H9 (cell line): ENCODE measurements at regions not wholly inside any gene's neighbourhood (a gene's known extent, or its start where the extent isn't known, plus 50 kb on each side); places are given as distances from the start of the nearest gene placed in this dataset.
A peak's percentile ranks its signal among the peaks of the same experiment; 100 is the strongest.

ENCODE experiments used
- DNase-seq: peaks from one replicate; pipeline ENCODE4 v3.0.0-alpha.2; 2017
- H2AFZ ChIP-seq: one replicate; pipeline ENCODE4 v1.6.1; 2013; ENCODE audit warnings: mild to moderate bottlenecking, low read length, control low read depth, moderate library complexity
- H2AK5ac ChIP-seq: 2 replicates; pipeline ENCODE4 v1.6.1; 2013; ENCODE audit warnings: low read length, control low read depth, mixed read lengths; ENCODE audit not compliant: insufficient read length
- H2BK120ac ChIP-seq: one replicate; pipeline ENCODE4 v1.6.1; 2013; ENCODE audit warnings: low read depth, mild to moderate bottlenecking, low read length, control low read depth, inconsistent platforms; ENCODE audit not compliant: poor library complexity, severe bottlenecking
- H2BK12ac ChIP-seq: 2 replicates; pipeline ENCODE4 v1.6.1; 2013; ENCODE audit warnings: low read length, control low read depth, mixed read lengths, low read depth; ENCODE audit not compliant: insufficient read length
- H2BK15ac ChIP-seq: 2 replicates; pipeline ENCODE4 v1.6.1; 2013; ENCODE audit warnings: low read depth, low read length, control low read depth
- H2BK20ac ChIP-seq: one replicate; pipeline ENCODE4 v1.6.1; 2013; ENCODE audit warnings: low read depth, mild to moderate bottlenecking, low read length, control low read depth, inconsistent platforms; ENCODE audit not compliant: poor library complexity, severe bottlenecking
- H2BK5ac ChIP-seq: 2 replicates; pipeline ENCODE4 v1.6.1; 2013; ENCODE audit warnings: low read length, control low read depth, mixed read lengths; ENCODE audit not compliant: insufficient read length
- H3K14ac ChIP-seq: 2 replicates; pipeline ENCODE4 v1.6.1; 2013; ENCODE audit warnings: low read length, control low read depth; ENCODE audit not compliant: insufficient read depth
- H3K18ac ChIP-seq: 2 replicates; pipeline ENCODE4 v1.6.1; 2013; ENCODE audit warnings: low read depth, mild to moderate bottlenecking, mixed read lengths, low read length, control low read depth; ENCODE audit not compliant: insufficient read length
- H3K23ac ChIP-seq: 2 replicates; pipeline ENCODE4 v1.6.1; 2013; ENCODE audit warnings: low read length, control low read depth, mixed read lengths, low read depth; ENCODE audit not compliant: insufficient read length
- H3K23me2 ChIP-seq: 2 replicates; pipeline ENCODE4 v1.6.1; 2013; ENCODE audit warnings: low read depth, mild to moderate bottlenecking, mixed read lengths, low read length, control low read depth; ENCODE audit not compliant: insufficient read length, poor library complexity, severe bottlenecking
- H3K27ac ChIP-seq: 2 replicates; pipeline ENCODE4 v1.5.1; 2013; ENCODE audit warnings: low read length, control low read depth, mixed read lengths, low read depth; ENCODE audit not compliant: insufficient read length
- H3K27me3 ChIP-seq: 2 replicates; pipeline ENCODE4 v1.6.1; 2013; ENCODE audit warnings: low read length, control low read depth, inconsistent platforms; ENCODE audit not compliant: insufficient read depth
- H3K4ac ChIP-seq: 2 replicates; pipeline ENCODE4 v1.6.1; 2013; ENCODE audit warnings: low read depth, mild to moderate bottlenecking, control low read depth, inconsistent platforms, low read length, moderate library complexity
- H3K4me1 ChIP-seq: 2 replicates; pipeline ENCODE4 v1.6.1; 2013; ENCODE audit warnings: low read length, control low read depth, inconsistent platforms; ENCODE audit not compliant: insufficient read depth
- H3K4me2 ChIP-seq: 2 replicates; pipeline ENCODE4 v1.6.1; 2013; ENCODE audit warnings: low read length, control low read depth, mixed read lengths; ENCODE audit not compliant: insufficient read length, insufficient read depth
- H3K56ac ChIP-seq: 2 replicates; pipeline ENCODE4 v1.6.1; 2013; ENCODE audit warnings: low read depth, mild to moderate bottlenecking, mixed read lengths, low read length, control low read depth; ENCODE audit not compliant: insufficient read length
- H3K79me1 ChIP-seq: 2 replicates; pipeline ENCODE4 v1.6.1; 2013; ENCODE audit warnings: low read depth, mild to moderate bottlenecking, moderate library complexity, low read length, control low read depth, inconsistent platforms; ENCODE audit not compliant: insufficient read depth, poor library complexity, severe bottlenecking
- H3K79me2 ChIP-seq: 2 replicates; pipeline ENCODE4 v1.6.1; 2013; ENCODE audit warnings: low read length, control low read depth, inconsistent platforms; ENCODE audit not compliant: insufficient read depth
- H3K9ac ChIP-seq: 2 replicates; pipeline ENCODE4 v1.6.1; 2013; ENCODE audit warnings: low read length, control low read depth, mixed read lengths; ENCODE audit not compliant: insufficient read length; ENCODE audit errors: extremely low read depth
- H3K9me3 ChIP-seq: one replicate; pipeline ENCODE4 v1.6.1; 2013; ENCODE audit warnings: low read depth, low read length, inconsistent platforms; ENCODE audit not compliant: control insufficient read depth
- H3T11ph ChIP-seq: one replicate; pipeline ENCODE4 v1.6.1; 2013; ENCODE audit warnings: mild to moderate bottlenecking, low read length, control low read depth, inconsistent platforms
- H4K20me1 ChIP-seq: one replicate; pipeline ENCODE4 v1.6.1; 2013; ENCODE audit not compliant: control insufficient read depth, insufficient read length, insufficient read depth
- H4K5ac ChIP-seq: 2 replicates; pipeline ENCODE4 v1.6.1; 2013; ENCODE audit warnings: low read depth, mild to moderate bottlenecking, mixed read lengths, low read length, control low read depth; ENCODE audit not compliant: insufficient read length
- H4K8ac ChIP-seq: replicated peaks from 2 replicates; pipeline ENCODE4 v1.6.1; 2013; ENCODE audit warnings: low read length, control low read depth, mixed read lengths, low read depth; ENCODE audit not compliant: insufficient read length
- H4K91ac ChIP-seq: 2 replicates; pipeline ENCODE4 v1.6.1; 2013; ENCODE audit warnings: low read depth, mild to moderate bottlenecking, moderate library complexity, mixed read lengths, low read length, control low read depth; ENCODE audit not compliant: insufficient read length
- H3K27ac Mint-ChIP-seq, 3 experiments: 2 replicates in 2 of 3; 3 replicates in 1 of 3; pipeline ENCODE4 v1.8.0; 2020 to 2021; ENCODE audit warnings: mixed read lengths in 3 of 3, mild to moderate bottlenecking in 1 of 3, moderate library complexity in 1 of 3
- H3K27me3 Mint-ChIP-seq: 2 replicates; pipeline ENCODE4 v1.8.0; 2021; ENCODE audit warnings: low read depth, mild to moderate bottlenecking, moderate library complexity, mixed read lengths
- H3K36me3 Mint-ChIP-seq, 3 experiments: 2 replicates in 2 of 3; 3 replicates in 1 of 3; pipeline ENCODE4 v1.8.0; 2020 to 2021; ENCODE audit warnings: low read depth in 3 of 3, mixed read lengths in 3 of 3; ENCODE audit not compliant: insufficient read depth in 1 of 3
- H3K4me1 Mint-ChIP-seq, 2 experiments: 2 replicates each; pipeline ENCODE4 v1.8.0; 2020; ENCODE audit warnings: mixed read lengths in 2 of 2
- H3K4me3 Mint-ChIP-seq, 2 experiments: 2 replicates in 1 of 2; 3 replicates in 1 of 2; pipeline ENCODE4 v1.8.0; 2020 to 2021; ENCODE audit warnings: mild to moderate bottlenecking in 2 of 2, mixed read lengths in 2 of 2, moderate library complexity in 1 of 2
- H3K9me3 Mint-ChIP-seq, 2 experiments: 2 replicates in 1 of 2; 3 replicates in 1 of 2; pipeline ENCODE4 v1.8.0; 2020; ENCODE audit warnings: mild to moderate bottlenecking in 2 of 2, mixed read lengths in 2 of 2, moderate library complexity in 1 of 2
- WGBS: extraction: QIAGEN DNeasy Blood & Tissue Kit; methylation state at CpG from one replicate; pipeline ENCODE4 v1.1.7; 2013; ENCODE audit warnings: missing lambda C conversion rate, low lambda C conversion rate, mixed read lengths; ENCODE audit not compliant: insufficient read length; ENCODE audit errors: extremely low coverage; 5-methylcytosine and 5-hydroxymethylcytosine counted together
- TF ChIP-seq, protein P1 (sequence below): fragments of 200-600 bp; sonication (generic); conservative IDR thresholded peaks from 3 replicates; pipeline ENCODE4 v1.8.0; 2021; ENCODE audit warnings: antibody characterized with exemption, mild to moderate bottlenecking

GRCh38 chr18:40904295-40904694 is 1050.7 kb upstream of the PIK3C3 start:
- no peaks in the 10 kb centered on the region for H3K79me1 ChIP-seq
- no peak overlapping the region for H2BK5ac ChIP-seq
- H2BK15ac ChIP-seq, result no peak overlapping the region
- H3K23ac ChIP-seq, result no peak overlapping the region
- WGBS, result no CpG with 5 or more reads among the region's 1 CpG
- no peak overlapping the region for H3K14ac ChIP-seq
- H4K8ac ChIP-seq, result no peak overlapping the region
- no peak for DNase-seq
- no peak overlapping the region for H3K56ac ChIP-seq
- no peak overlapping the region for H4K91ac ChIP-seq
- Mint-ChIP-seq H3K4me3 (no peak overlapping the region), H3K36me3 (no peaks in the 10 kb centered on the region), H3K27me3 (no peaks in the 10 kb centered on the region), H3K27ac (peak overlapping the region in 1 of 3 experiments; percentile 77; a peak in 1 of 7 replicates), H3K9me3 (no peaks in the 10 kb centered on the region), H3K4me1 (peaks cover 17 to 21% of the 10 kb centered on the region in 2 experiments)
- H3K27ac ChIP-seq, result no peak overlapping the region
- no peak overlapping the region for H3K4me2 ChIP-seq
- H2BK120ac ChIP-seq, result no peak overlapping the region
- no peaks in the 10 kb centered on the region for H3K79me2 ChIP-seq
- no peak overlapping the region for H2BK20ac ChIP-seq
- no peak overlapping the region for H2BK12ac ChIP-seq
- H4K20me1 ChIP-seq, result no peaks in the 10 kb centered on the region
- no peak overlapping the region for H4K5ac ChIP-seq
- TF ChIP-seq, protein P1, sequence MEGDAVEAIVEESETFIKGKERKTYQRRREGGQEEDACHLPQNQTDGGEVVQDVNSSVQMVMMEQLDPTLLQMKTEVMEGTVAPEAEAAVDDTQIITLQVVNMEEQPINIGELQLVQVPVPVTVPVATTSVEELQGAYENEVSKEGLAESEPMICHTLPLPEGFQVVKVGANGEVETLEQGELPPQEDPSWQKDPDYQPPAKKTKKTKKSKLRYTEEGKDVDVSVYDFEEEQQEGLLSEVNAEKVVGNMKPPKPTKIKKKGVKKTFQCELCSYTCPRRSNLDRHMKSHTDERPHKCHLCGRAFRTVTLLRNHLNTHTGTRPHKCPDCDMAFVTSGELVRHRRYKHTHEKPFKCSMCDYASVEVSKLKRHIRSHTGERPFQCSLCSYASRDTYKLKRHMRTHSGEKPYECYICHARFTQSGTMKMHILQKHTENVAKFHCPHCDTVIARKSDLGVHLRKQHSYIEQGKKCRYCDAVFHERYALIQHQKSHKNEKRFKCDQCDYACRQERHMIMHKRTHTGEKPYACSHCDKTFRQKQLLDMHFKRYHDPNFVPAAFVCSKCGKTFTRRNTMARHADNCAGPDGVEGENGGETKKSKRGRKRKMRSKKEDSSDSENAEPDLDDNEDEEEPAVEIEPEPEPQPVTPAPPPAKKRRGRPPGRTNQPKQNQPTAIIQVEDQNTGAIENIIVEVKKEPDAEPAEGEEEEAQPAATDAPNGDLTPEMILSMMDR, result no peak
- no peaks in the 10 kb centered on the region for H3K23me2 ChIP-seq
- no peak overlapping the region for H2AK5ac ChIP-seq
- H3K9ac ChIP-seq, result no peak overlapping the region
- peaks cover 5% of the 10 kb centered on the region; the same call in 1 of the 2 replicates for H3K4me1 ChIP-seq
- H3T11ph ChIP-seq, result no peak overlapping the region
- no peak overlapping the region for H3K4ac ChIP-seq
- H3K18ac ChIP-seq, result no peak overlapping the region
- H3K9me3 ChIP-seq, result no peaks in the 10 kb centered on the region
- H3K27me3 ChIP-seq, result no peaks in the 10 kb centered on the region
- no peak overlapping the region for H2AFZ ChIP-seq
